Fibroblast of lung (primary cell): ENCODE measurements at regions not wholly inside any gene's neighbourhood (a gene's known extent, or its start where the extent isn't known, plus 50 kb on each side); places are given as distances from the start of the nearest gene placed in this dataset.

Source experiments
- DNase-seq, 2 donors: peaks; one replicate each; pipeline versions ENCODE4 v3.0.0 to v3.0.0-alpha.2; 2010; ENCODE audit warnings: low read depth in 2 of 2
- H2AFZ ChIP-seq: 2 replicates; pipeline ENCODE4 v1.5.1; 2012; ENCODE audit warnings: low read length, control low read depth, inconsistent platforms
- H3K27ac ChIP-seq: 2 replicates; pipeline ENCODE4 v1.5.1; 2011; ENCODE audit warnings: low read length, control low read depth; ENCODE audit not compliant: insufficient read depth
- H3K27me3 ChIP-seq: 2 replicates; pipeline ENCODE4 v1.5.1; 2011; ENCODE audit warnings: mild to moderate bottlenecking, low read length; ENCODE audit not compliant: control insufficient read depth, insufficient read depth
- H3K36me3 ChIP-seq: 2 replicates; pipeline ENCODE4 v1.5.1; 2011; ENCODE audit warnings: low read length; ENCODE audit not compliant: control insufficient read depth, insufficient read depth
- H3K4me1 ChIP-seq: 2 replicates; pipeline ENCODE4 v1.5.1; 2011; ENCODE audit warnings: low read length; ENCODE audit not compliant: control insufficient read depth, insufficient read depth; ENCODE audit errors: extremely low read depth
- H3K4me2 ChIP-seq: 2 replicates; pipeline ENCODE4 v1.5.1; 2011; ENCODE audit warnings: low read length, control low read depth; ENCODE audit not compliant: insufficient read depth; ENCODE audit errors: extremely low read depth
- H3K4me3 ChIP-seq, 4 experiments: fragments of 200-600 bp in 1 of 4; sonication (generic) in 1 of 4; replicated peaks in 1 of 4; 2 replicates each; pipeline ENCODE4 v1.5.1; 2011 to 2016; ENCODE audit warnings: low read length in 4 of 4, low read depth in 3 of 4, mild to moderate bottlenecking in 3 of 4, control low read depth in 2 of 4, inconsistent platforms in 1 of 4, mixed read lengths in 1 of 4; ENCODE audit not compliant: insufficient read depth in 1 of 4; ENCODE audit errors: control extremely low read depth in 1 of 4
- H3K79me2 ChIP-seq: 2 replicates; pipeline ENCODE4 v1.5.1; 2012; ENCODE audit warnings: mild to moderate bottlenecking, low read length, inconsistent platforms; ENCODE audit not compliant: control insufficient read depth, insufficient read depth
- H3K9ac ChIP-seq: 2 replicates; pipeline ENCODE4 v1.5.1; 2011; ENCODE audit warnings: mild to moderate bottlenecking, low read length, control low read depth; ENCODE audit not compliant: insufficient read depth
- H3K9me3 ChIP-seq: 2 replicates; pipeline ENCODE4 v1.5.1; 2012; ENCODE audit warnings: low read depth, low read length; ENCODE audit not compliant: control insufficient read depth, insufficient read depth
- H4K20me1 ChIP-seq: 2 replicates; pipeline ENCODE4 v1.5.1; 2011; ENCODE audit warnings: low read length; ENCODE audit not compliant: control insufficient read depth, insufficient read depth; ENCODE audit errors: extremely low read depth
- EZH2 ChIP-seq: IDR thresholded peaks from 2 replicates; pipeline ENCODE4 v1.5.1; 2012; ENCODE audit warnings: low read length, control low read depth, mild to moderate bottlenecking; ENCODE audit errors: missing control alignments
- TF ChIP-seq, protein P1 (sequence below), 2 donors: IDR thresholded peaks in 1 of 2; conservative IDR thresholded peaks in 1 of 2; 1 replicate in 1 of 2; 2 replicates in 1 of 2; pipeline ENCODE4 v1.5.1; 2011 to 2012; ENCODE audit warnings: low read length in 2 of 2, control low read depth in 1 of 2, inconsistent platforms in 1 of 2, low read depth in 1 of 2, mild to moderate bottlenecking in 1 of 2

DNA sequence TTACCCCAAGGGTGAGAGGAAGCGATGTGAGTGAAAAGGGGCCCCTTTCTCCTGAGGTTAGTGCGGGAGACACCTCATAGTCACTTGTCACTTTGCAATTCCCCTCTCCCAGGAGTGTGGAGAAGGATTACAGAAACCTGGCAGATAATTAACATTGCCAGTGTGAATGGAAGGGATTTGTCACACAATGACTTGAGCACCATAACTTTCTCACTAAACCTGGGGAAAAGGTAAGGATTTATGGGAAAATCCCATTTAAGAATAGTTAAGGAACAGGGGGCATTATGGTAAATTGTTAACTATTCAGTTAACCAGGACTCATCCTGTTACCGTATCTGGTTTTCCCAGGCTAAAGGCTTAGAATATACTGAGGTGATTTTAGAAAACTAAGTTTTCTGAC lies 219.5 kb upstream of the JAG1 start:
- Histone ChIP-seq H3K27ac (no peak overlapping the region), H3K27me3 (no peaks in the 10 kb centered on the region), H3K79me2 (no peaks in the 10 kb centered on the region), H3K4me3 (no peak overlapping the region), H3K9ac (no peak overlapping the region), H3K36me3 (no peaks in the 10 kb centered on the region), H3K4me2 (no peak overlapping the region), H2AFZ (no peak overlapping the region), H3K9me3 (no peaks in the 10 kb centered on the region), H4K20me1 (no peaks in the 10 kb centered on the region), H3K4me1 (no peaks in the 10 kb centered on the region)
- no peak for DNase-seq
- TF ChIP-seq EZH2: no peak
- TF ChIP-seq, protein P1, sequence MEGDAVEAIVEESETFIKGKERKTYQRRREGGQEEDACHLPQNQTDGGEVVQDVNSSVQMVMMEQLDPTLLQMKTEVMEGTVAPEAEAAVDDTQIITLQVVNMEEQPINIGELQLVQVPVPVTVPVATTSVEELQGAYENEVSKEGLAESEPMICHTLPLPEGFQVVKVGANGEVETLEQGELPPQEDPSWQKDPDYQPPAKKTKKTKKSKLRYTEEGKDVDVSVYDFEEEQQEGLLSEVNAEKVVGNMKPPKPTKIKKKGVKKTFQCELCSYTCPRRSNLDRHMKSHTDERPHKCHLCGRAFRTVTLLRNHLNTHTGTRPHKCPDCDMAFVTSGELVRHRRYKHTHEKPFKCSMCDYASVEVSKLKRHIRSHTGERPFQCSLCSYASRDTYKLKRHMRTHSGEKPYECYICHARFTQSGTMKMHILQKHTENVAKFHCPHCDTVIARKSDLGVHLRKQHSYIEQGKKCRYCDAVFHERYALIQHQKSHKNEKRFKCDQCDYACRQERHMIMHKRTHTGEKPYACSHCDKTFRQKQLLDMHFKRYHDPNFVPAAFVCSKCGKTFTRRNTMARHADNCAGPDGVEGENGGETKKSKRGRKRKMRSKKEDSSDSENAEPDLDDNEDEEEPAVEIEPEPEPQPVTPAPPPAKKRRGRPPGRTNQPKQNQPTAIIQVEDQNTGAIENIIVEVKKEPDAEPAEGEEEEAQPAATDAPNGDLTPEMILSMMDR (conservative IDR thresholded peaks at IDR 0.05 in 1 of 2, IDR thresholded peaks at IDR 0.05 in 1 of 2; ENCODE audit: low read depth in 1 of 2, low read length in 2 of 2): no peak

DNA sequence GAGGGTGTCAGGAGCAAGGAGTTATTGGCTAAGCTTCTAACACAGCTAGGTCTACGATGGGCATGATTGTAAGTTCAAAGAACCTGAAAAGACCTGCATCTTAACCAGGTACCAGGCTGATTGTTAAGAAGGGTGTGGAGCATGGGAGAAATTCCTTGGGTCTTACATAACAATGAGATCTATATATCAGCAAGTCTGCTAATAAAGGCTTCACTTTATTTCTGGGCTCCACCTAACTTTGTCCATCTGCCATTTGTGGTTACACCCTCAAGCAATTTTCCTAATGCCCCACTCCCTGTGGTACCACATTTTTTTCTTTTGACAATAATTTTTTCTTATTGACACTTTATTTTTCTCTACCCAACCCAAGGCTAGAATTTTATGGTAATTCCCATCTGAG lies 223.5 kb upstream of the JAG1 start:
- H3K4me2 ChIP-seq: no peak overlapping the region
- no peak overlapping the region for H3K4me3 ChIP-seq
- no peaks in the 10 kb centered on the region for H3K36me3 ChIP-seq
- H4K20me1 ChIP-seq: no peaks in the 10 kb centered on the region
- TF ChIP-seq, protein P1 (conservative IDR thresholded peaks at IDR 0.05 in 1 of 2, IDR thresholded peaks at IDR 0.05 in 1 of 2; ENCODE audit: low read depth in 1 of 2, low read length in 2 of 2): no peak
- no peak for TF ChIP-seq EZH2
- no peaks in the 10 kb centered on the region for H3K27me3 ChIP-seq
- H2AFZ ChIP-seq: no peak overlapping the region
- no peak overlapping the region for H3K27ac ChIP-seq
- no peaks in the 10 kb centered on the region for H3K4me1 ChIP-seq
- H3K9ac ChIP-seq: no peak overlapping the region
- no peaks in the 10 kb centered on the region for H3K9me3 ChIP-seq
- no peak for DNase-seq
- no peaks in the 10 kb centered on the region for H3K79me2 ChIP-seq

DNA sequence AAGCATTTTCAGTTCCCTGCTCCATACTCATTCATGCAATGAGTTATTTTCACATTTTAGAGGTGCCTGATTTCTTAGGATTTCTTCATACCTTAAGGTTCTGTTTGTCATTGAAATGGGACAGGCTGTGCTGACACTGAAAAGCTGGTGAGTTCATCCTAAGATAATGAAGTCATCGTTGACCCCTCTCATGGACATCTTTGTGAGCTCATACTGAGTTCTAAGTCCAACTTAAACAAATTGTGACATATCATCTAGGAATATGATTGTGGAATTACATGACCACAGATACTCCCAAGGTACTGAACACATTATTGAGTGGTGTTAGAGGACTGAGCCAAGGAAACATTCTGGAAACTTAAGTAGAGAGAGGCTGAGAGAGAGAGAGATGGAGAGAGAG lies 224.8 kb upstream of the JAG1 start:
- no peaks in the 10 kb centered on the region for H3K79me2 ChIP-seq
- TF ChIP-seq, protein P1 (conservative IDR thresholded peaks at IDR 0.05 in 1 of 2, IDR thresholded peaks at IDR 0.05 in 1 of 2; ENCODE audit: low read depth in 1 of 2, low read length in 2 of 2): no peak
- no peak for TF ChIP-seq EZH2
- H3K27ac ChIP-seq: no peak overlapping the region
- no peak overlapping the region for H3K4me3 ChIP-seq
- no peak overlapping the region for H3K9ac ChIP-seq
- H3K36me3 ChIP-seq: no peaks in the 10 kb centered on the region
- no peaks in the 10 kb centered on the region for H3K9me3 ChIP-seq
- H4K20me1 ChIP-seq: no peaks in the 10 kb centered on the region
- DNase-seq: peak; percentile 42 to 73
- H3K4me1 ChIP-seq: no peaks in the 10 kb centered on the region
- no peak overlapping the region for H2AFZ ChIP-seq
- H3K4me2 ChIP-seq: no peak overlapping the region
- no peaks in the 10 kb centered on the region for H3K27me3 ChIP-seq
